HUES48 (cell line): ENCODE measurements at regions not wholly inside any gene's neighbourhood (a gene's known extent, or its start where the extent isn't known, plus 50 kb on each side); places are given as distances from the start of the nearest gene placed in this dataset.

Experiments
- H3K27ac ChIP-seq: one replicate; pipeline ENCODE4 v1.7.0; 2013; ENCODE audit warnings: low read depth, low read length, inconsistent platforms
- H3K27me3 ChIP-seq: 2 replicates; pipeline ENCODE4 v1.6.1; 2013; ENCODE audit warnings: mild to moderate bottlenecking, low read length; ENCODE audit not compliant: control insufficient read depth, insufficient read depth
- H3K36me3 ChIP-seq: 2 replicates; pipeline ENCODE4 v1.6.1; 2013; ENCODE audit warnings: low read length; ENCODE audit not compliant: control insufficient read depth, insufficient read depth
- H3K4me1 ChIP-seq: 2 replicates; pipeline ENCODE4 v1.6.1; 2013; ENCODE audit warnings: mild to moderate bottlenecking, low read length; ENCODE audit not compliant: control insufficient read depth, insufficient read depth
- H3K4me3 ChIP-seq: 2 replicates; pipeline ENCODE4 v1.5.1; 2013; ENCODE audit warnings: mild to moderate bottlenecking, low read depth, low read length
- H3K9ac ChIP-seq: 2 replicates; pipeline ENCODE4 v1.6.1; 2013; ENCODE audit warnings: mild to moderate bottlenecking, low read depth, low read length, moderate library complexity
- H3K9me3 ChIP-seq: 2 replicates; pipeline ENCODE4 v1.6.1; 2013; ENCODE audit warnings: low read length; ENCODE audit not compliant: control insufficient read depth, insufficient read depth

- Histone ChIP-seq H3K27me3 (no peaks in the 10 kb centered on the region), H3K27ac (no peak overlapping the region), H3K4me3 (no peak overlapping the region), H3K9ac (no peak overlapping the region), H3K9me3 (no peaks in the 10 kb centered on the region), H3K36me3 (no peaks in the 10 kb centered on the region), H3K4me1 (no peaks in the 10 kb centered on the region)
These were observed 627.1 kb downstream of the EFNA5 start for GRCh38 chr5:107043665-107044064.

GRCh38 chr5:107040907-107041306, 629.8 kb downstream of the EFNA5 start:
- Histone ChIP-seq H3K36me3 (no peaks in the 10 kb centered on the region), H3K4me3 (no peak overlapping the region), H3K4me1 (no peaks in the 10 kb centered on the region), H3K27me3 (no peaks in the 10 kb centered on the region), H3K9me3 (no peaks in the 10 kb centered on the region), H3K9ac (no peak overlapping the region), H3K27ac (no peak overlapping the region)

GRCh38 chr5:107032629-107033028, 638.1 kb downstream of the EFNA5 start:
- no peaks in the 10 kb centered on the region for H3K9me3 ChIP-seq
- H3K36me3 ChIP-seq, result no peaks in the 10 kb centered on the region
- no peak overlapping the region for H3K27ac ChIP-seq
- 0 out of 2 replicates have a peak, but pooled peaks cover 3% of the 10 kb centered on the region for H3K4me1 ChIP-seq
- no peak overlapping the region for H3K9ac ChIP-seq
- H3K4me3 ChIP-seq, result no peak overlapping the region
- no peaks in the 10 kb centered on the region for H3K27me3 ChIP-seq

GRCh38 chr5:107028938-107029337, 641.8 kb downstream of the EFNA5 start:
- Histone ChIP-seq H3K27ac (no peak overlapping the region), H3K9me3 (no peaks in the 10 kb centered on the region), H3K9ac (no peak overlapping the region), H3K36me3 (no peaks in the 10 kb centered on the region), H3K4me3 (no peak overlapping the region), H3K4me1 (peaks cover 20% of the 10 kb centered on the region), H3K27me3 (no peaks in the 10 kb centered on the region)

GRCh38 chr5:107025712-107026497, 644.8 kb downstream of the EFNA5 start:
- H3K36me3 ChIP-seq, result no peaks in the 10 kb centered on the region
- peak overlapping the region; percentile 22 for H3K27ac ChIP-seq
- H3K27me3 ChIP-seq, result no peaks in the 10 kb centered on the region
- peaks cover 17% of the 10 kb centered on the region for H3K4me1 ChIP-seq
- H3K4me3 ChIP-seq, result no peak overlapping the region
- H3K9ac ChIP-seq, result no peak overlapping the region
- H3K9me3 ChIP-seq, result no peaks in the 10 kb centered on the region

- Histone ChIP-seq H3K36me3 (no peaks in the 10 kb centered on the region), H3K27ac (no peak overlapping the region), H3K9me3 (no peaks in the 10 kb centered on the region), H3K27me3 (no peaks in the 10 kb centered on the region), H3K4me1 (peaks cover 17% of the 10 kb centered on the region), H3K9ac (no peak overlapping the region), H3K4me3 (no peak overlapping the region)
These were observed 647.0 kb downstream of the EFNA5 start for GRCh38 chr5:107023732-107024131.

- Histone ChIP-seq H3K27ac (no peak overlapping the region), H3K27me3 (no peaks in the 10 kb centered on the region), H3K4me3 (no peak overlapping the region), H3K36me3 (no peaks in the 10 kb centered on the region), H3K9me3 (no peaks in the 10 kb centered on the region), H3K4me1 (peaks cover 23% of the 10 kb centered on the region), H3K9ac (no peak overlapping the region)
These were observed 649.2 kb downstream of the EFNA5 start for GRCh38 chr5:107021575-107021974.

GRCh38 chr5:107020626-107021025, 650.1 kb downstream of the EFNA5 start:
- peaks cover 13% of the 10 kb centered on the region for H3K4me1 ChIP-seq
- H3K9ac ChIP-seq, result no peak overlapping the region
- H3K27me3 ChIP-seq, result no peaks in the 10 kb centered on the region
- H3K36me3 ChIP-seq, result no peaks in the 10 kb centered on the region
- no peak overlapping the region for H3K27ac ChIP-seq
- no peaks in the 10 kb centered on the region for H3K9me3 ChIP-seq
- H3K4me3 ChIP-seq, result no peak overlapping the region

- Histone ChIP-seq H3K9me3 (no peaks in the 10 kb centered on the region), H3K36me3 (no peaks in the 10 kb centered on the region), H3K9ac (no peak overlapping the region), H3K27me3 (no peaks in the 10 kb centered on the region), H3K27ac (no peak overlapping the region), H3K4me1 (peaks cover 12% of the 10 kb centered on the region), H3K4me3 (no peak overlapping the region)
These were observed 653.1 kb downstream of the EFNA5 start for GRCh38 chr5:107017616-107018015.

GRCh38 chr5:107012371-107012770, 658.4 kb downstream of the EFNA5 start:
- Histone ChIP-seq H3K9me3 (no peaks in the 10 kb centered on the region), H3K9ac (no peak overlapping the region), H3K4me3 (no peak overlapping the region), H3K36me3 (no peaks in the 10 kb centered on the region), H3K27me3 (no peaks in the 10 kb centered on the region), H3K27ac (no peak overlapping the region), H3K4me1 (peaks cover 4% of the 10 kb centered on the region; the same call in 1 of the 2 replicates)

- Histone ChIP-seq H3K27me3 (no peaks in the 10 kb centered on the region), H3K36me3 (no peaks in the 10 kb centered on the region), H3K9me3 (no peaks in the 10 kb centered on the region), H3K27ac (no peak overlapping the region), H3K9ac (no peak overlapping the region), H3K4me1 (peaks cover 4% of the 10 kb centered on the region; the same call in 1 of the 2 replicates), H3K4me3 (no peak overlapping the region)
These were observed 659.1 kb downstream of the EFNA5 start for GRCh38 chr5:107011605-107012004.
